ENCODE measurements at regions not wholly inside any gene's neighbourhood (a gene's known extent, or its start where the extent isn't known, plus 50 kb on each side); places are given as distances from the start of the nearest gene placed in this dataset.

GRCh38 chr15:38189671-38190295, 62.9 kb upstream of the SPRED1 start:
- DNase-seq: no peak

GRCh38 chr15:38190501-38190900, 62.1 kb upstream of the SPRED1 start:
- no peak for DNase-seq

GRCh38 chr15:38192496-38192895, 60.1 kb upstream of the SPRED1 start:
- DNase-seq: no peak

GRCh38 chr15:38193496-38193895, 59.1 kb upstream of the SPRED1 start:
- no peak for DNase-seq

GRCh38 chr15:38195191-38195901, 57.3 kb upstream of the SPRED1 start:
- no peak for DNase-seq

- DNase-seq: no peak
Observed at GRCh38 chr15:38196076-38196475, 56.6 kb upstream of the SPRED1 start.

GRCh38 chr15:38197553-38197952, 55.1 kb upstream of the SPRED1 start:
- DNase-seq: no peak

GRCh38 chr15:38201714-38202113, 50.9 kb upstream of the SPRED1 start:
- DNase-seq: no peak

- no peak for DNase-seq
Observed at GRCh38 chr15:38202361-38202760, 50.3 kb upstream of the SPRED1 start.

Data from GOT3 (cell line).